ENCODE measurements at regions not wholly inside any gene's neighbourhood (a gene's known extent, or its start where the extent isn't known, plus 50 kb on each side); places are given as distances from the start of the nearest gene placed in this dataset.

DNA sequence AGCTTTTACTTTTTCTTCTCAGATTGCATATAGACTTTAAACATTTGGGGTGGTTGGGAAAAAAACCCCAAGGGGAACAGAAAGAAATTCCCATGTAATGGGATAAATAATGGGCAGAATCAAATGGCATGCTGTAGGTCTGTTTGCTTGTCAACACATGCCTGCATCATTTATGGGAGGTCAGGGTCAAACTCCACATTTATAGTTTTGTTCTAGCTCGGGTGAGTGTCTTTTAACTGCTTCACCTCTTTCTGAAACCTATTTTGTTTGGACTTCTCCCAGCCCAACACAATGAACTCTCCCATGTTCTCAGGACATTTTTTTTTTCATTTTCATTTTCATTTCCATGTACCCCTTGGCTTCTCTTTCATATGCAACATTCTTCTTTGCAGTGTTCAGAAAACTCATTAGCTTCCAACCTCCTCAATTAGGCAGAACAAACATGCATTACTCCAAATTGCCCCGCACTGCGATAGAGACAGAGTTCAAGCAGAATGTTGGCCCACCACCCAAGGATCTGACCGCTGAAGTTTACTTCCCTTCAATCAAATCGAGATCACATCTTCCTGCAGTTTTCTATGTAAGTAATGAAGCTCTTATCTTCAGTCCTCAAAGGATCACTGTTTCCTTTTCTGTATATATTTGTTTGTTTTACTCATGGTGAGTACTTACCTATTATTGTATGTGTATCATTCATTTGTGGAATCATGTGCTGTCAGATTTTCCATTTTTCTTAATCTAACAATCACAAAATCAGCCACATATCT is 354.6 kb downstream of the ZSWIM6 start:
- FAIRE-seq: no peak

DNA sequence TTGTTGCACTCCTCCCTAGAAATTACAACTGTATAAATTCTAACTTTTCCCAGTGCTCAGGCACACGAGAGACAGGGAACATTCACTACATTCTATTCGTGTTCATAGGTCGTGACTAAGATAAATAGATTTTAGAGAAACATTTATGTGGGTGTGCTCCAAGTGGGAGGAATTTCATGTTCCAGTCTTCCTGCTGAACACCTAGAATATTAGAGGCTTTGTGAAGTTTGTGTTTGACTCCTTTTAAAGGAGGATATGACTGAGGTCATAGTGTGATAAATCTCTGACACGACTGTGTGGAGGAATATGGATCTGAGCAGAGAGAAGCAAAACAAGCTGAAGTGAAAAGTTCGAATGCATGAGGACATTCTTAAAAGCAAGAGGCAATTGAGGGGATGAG is 355.3 kb downstream of the ZSWIM6 start:
- FAIRE-seq (no peak), DNase-seq (ENCODE audit: low spot score) (no peak)

More for the DNA sequence above, 354.6 kb downstream of the ZSWIM6 start:
- no peak for DNase-seq (ENCODE audit: low spot score)

DNA sequence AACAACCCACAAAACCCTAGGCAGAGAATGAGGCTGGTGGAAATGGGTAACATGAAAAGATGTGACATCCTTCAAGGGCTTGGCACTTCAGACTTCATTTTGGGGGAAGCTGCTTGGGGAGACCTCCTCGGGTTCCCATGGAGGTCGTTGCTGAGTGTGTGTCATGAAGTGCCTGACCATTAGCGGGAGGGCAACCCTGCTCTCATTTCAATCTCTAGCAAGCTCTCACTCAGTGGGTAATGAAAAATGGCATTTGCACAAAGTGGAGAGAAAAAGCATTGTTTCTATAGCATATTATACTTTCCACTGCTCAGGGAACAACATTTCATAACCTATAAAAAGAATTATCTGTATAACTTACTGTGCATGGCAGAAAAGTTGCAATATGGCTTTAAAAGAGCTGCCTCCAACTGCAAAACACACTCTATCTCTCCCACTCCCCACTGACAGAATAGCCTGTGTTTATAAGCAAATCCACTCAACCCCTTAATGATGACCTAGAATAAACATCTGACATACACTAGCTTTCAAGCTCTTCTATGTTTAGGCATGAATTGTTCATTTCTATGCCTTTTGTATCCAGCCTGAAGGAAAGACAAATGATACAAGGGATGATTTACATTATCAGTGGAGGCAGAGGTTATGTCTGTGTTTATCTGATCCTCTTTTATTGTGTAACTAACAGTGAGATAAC is 357.2 kb downstream of the ZSWIM6 start:
- DNase-seq (ENCODE audit: low spot score): no peak

GRCh38 chr5:61697809-61698558 is 365.9 kb downstream of the ZSWIM6 start:
- FAIRE-seq (no peak), DNase-seq (ENCODE audit: low spot score) (no peak)

More for the DNA sequence above, 357.2 kb downstream of the ZSWIM6 start:
- no peak for FAIRE-seq

GRCh38 chr5:61701877-61702602 is 370.0 kb downstream of the ZSWIM6 start:
- FAIRE-seq: no peak
- DNase-seq (ENCODE audit: low spot score): no peak

DNA sequence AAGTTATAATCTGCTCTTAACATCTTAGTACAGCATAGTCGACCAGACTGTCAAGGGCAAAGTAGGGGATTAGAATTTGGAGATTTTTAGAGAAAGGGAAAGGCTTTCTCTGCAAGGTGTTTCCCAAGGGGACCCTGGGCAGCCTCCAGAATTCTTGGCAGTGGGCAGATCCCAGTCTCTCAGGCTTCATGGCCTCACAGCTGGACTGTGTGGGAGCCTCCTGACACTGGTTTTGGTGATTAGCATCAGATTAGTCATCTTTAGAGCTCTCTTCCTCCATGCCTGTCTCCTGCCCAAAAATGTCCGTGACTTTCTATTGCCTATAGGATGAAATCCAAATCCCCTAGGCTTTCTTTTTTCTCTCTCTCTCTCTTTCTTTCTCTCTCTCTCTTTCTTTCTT is 370.7 kb downstream of the ZSWIM6 start:
- FAIRE-seq: no peak
- no peak for DNase-seq (ENCODE audit: low spot score)

- FAIRE-seq: no peak
- no peak for DNase-seq (ENCODE audit: low spot score)
Observed at GRCh38 chr5:61704289-61704688, 372.2 kb downstream of the ZSWIM6 start.

DNA sequence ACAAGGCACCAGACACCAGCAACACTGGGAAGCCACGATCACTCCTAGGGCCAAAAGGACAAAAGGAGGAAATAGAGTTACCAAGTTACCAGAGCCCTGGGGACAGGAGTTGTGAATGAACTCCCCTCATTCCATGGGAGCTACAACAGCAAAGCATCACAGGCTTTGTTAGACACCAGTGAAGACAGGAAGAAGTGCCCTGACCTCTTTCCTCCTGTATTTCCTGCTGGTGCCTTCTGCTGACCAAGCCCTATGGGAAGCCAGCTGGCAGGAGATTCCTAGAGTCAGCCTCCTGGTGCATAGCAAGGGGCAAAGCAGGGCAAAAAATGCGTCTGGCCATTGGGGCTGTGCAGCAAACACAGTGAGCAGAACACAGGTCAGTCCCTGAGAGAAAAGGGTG is 374.7 kb downstream of the ZSWIM6 start:
- FAIRE-seq (no peak), DNase-seq (ENCODE audit: low spot score) (no peak)

GRCh38 chr5:61719124-61719523 is 387.1 kb downstream of the ZSWIM6 start:
- no peak for DNase-seq (ENCODE audit: low spot score)
- no peak for FAIRE-seq

- no peak for FAIRE-seq
Observed at GRCh38 chr5:61720829-61721228, 388.8 kb downstream of the ZSWIM6 start.

GRCh38 chr5:61724102-61724501 is 392.0 kb downstream of the ZSWIM6 start:
- no peak for FAIRE-seq

More at GRCh38 chr5:61720829-61721228, 388.8 kb downstream of the ZSWIM6 start:
- no peak for DNase-seq (ENCODE audit: low spot score)

DNA sequence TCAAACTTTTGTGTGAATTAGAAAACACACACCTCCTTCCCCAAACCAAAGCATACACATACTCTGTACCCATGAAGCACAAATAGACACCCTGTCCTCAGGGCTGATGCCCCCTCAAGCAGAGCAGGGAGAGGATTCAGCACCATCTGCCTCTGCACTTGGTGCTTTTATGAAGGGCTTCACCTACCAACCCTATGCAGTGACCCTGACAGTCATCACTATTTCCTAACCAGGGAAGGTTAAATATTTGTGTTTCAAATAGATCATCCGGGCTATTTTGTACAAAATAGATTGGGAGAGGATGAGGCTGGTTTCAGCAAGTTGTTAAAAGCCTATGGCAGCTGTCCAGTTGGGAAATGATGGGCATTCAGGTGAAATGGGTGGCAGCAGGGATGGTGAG is 396.2 kb downstream of the ZSWIM6 start:
- FAIRE-seq (no peak), DNase-seq (ENCODE audit: low spot score) (no peak)

More at GRCh38 chr5:61724102-61724501, 392.0 kb downstream of the ZSWIM6 start:
- no peak for DNase-seq (ENCODE audit: low spot score)

GRCh38 chr5:61730866-61731265 is 398.8 kb downstream of the ZSWIM6 start:
- DNase-seq (ENCODE audit: low spot score): no peak
- FAIRE-seq: no peak

GRCh38 chr5:61731267-61731945 is 399.3 kb downstream of the ZSWIM6 start:
- DNase-seq (ENCODE audit: low spot score) (no peak), FAIRE-seq (no peak)

- FAIRE-seq: no peak
- DNase-seq (ENCODE audit: low spot score): no peak
Observed at GRCh38 chr5:61731946-61732314, 399.9 kb downstream of the ZSWIM6 start.

GRCh38 chr5:61732369-61732768 is 400.3 kb downstream of the ZSWIM6 start:
- no peak for FAIRE-seq
- DNase-seq (ENCODE audit: low spot score): no peak

DNA sequence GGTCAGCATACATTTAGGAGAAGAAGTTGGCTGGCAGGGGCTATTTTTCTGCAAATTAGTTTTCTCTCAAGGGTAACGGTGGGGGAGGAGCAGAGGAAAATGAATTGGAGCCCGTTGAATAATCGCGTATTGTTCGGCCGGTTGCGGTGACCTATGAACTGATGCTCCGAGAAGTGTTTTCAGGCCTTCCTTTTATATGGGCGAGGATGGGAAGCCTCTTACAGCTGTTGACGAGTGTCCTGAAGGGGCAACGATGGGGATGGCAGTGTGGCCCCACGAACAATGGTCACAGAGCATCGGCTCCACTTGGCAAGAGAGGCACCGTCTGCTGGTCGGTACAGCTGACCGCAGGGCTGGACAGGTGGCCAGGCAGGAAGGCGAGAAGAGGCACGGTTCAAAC is 400.7 kb downstream of the ZSWIM6 start:
- FAIRE-seq: no peak

DNA sequence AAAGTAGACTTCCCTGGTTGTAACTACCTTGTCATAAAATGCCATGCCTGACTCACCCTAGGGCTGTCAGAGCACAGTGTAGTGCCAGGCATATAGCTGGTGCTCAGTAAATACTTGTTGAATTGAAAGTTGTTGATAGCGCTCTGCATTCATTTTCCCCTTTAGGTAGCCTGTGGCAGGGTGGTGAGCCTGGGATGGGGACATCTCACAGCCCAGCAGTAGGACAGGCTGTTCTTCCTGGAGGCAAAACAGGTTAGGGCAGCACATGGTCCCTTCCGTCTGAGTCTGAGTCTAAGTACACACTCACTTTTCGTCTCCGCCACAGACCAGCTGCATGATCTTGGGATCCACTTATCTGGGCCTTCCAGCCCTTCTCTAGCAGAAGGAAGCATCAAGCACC is 401.9 kb downstream of the ZSWIM6 start:
- DNase-seq (ENCODE audit: low spot score) (no peak), FAIRE-seq (no peak)

More for the DNA sequence above, 400.7 kb downstream of the ZSWIM6 start:
- no peak for DNase-seq (ENCODE audit: low spot score)

- FAIRE-seq (no peak), DNase-seq (ENCODE audit: low spot score) (no peak)
Observed at GRCh38 chr5:61734966-61735365, 402.9 kb downstream of the ZSWIM6 start.

DNA sequence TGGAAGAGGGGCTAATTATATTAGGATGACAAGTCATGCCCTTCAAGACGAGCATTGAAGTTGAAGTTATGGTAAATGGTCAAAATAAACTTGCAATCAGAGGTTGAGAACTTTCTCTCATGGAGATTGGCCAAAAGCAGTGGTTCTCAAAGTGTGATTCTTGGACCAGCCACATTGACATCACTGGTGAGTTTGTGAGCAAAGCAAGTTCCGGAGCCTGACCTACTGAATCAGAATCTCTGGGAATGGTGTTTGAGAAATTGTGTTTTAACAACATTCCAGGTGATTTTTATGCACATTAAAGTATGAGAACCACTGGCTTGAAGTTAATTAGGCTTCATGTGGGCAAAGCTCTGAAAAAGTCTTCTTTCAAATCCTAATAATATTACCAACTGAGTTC is 403.5 kb downstream of the ZSWIM6 start:
- FAIRE-seq (no peak), DNase-seq (ENCODE audit: low spot score) (no peak)

DNA sequence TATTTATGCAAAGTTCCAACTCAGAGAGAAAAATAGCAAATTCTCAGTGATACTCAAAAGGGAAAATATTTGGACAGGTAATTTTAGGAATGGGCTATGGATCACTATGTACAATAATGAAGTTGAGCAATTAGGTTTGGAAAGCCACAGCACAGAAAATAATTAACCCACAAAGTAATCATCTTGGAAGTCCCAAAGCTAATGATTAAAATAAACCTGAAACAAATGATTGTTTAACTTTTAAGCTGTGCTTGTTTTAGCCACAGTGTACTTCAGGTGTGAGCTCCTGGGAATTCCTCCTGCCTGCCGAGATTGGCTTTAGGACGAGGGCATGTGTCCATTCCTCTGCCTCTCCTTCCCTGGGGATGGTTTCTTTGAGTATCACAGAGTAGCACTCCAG is 403.9 kb downstream of the ZSWIM6 start:
- DNase-seq (ENCODE audit: low spot score): no peak
- FAIRE-seq: no peak
